GM12891 (cell line): ENCODE measurements at regions not wholly inside any gene's neighbourhood (a gene's known extent, or its start where the extent isn't known, plus 50 kb on each side); places are given as distances from the start of the nearest gene placed in this dataset.

Experiments used
- PAX5 ChIP-seq: IDR thresholded peaks from 2 replicates; pipeline ENCODE4 v1.6.1; 2011; ENCODE audit warnings: low read length, moderate library complexity, mild to moderate bottlenecking; ENCODE audit not compliant: insufficient read depth, severe bottlenecking
- POLR2A ChIP-seq: IDR thresholded peaks from 2 replicates; pipeline ENCODE4 v1.6.1; 2011; ENCODE audit warnings: low read depth, low read length, control low read depth
- POLR2AphosphoS5 ChIP-seq: IDR thresholded peaks from 2 replicates; pipeline ENCODE4 v1.6.1; 2011; ENCODE audit warnings: low read depth, low read length, control low read depth
- POU2F2 ChIP-seq: IDR thresholded peaks from 2 replicates; pipeline ENCODE4 v1.6.1; 2011; ENCODE audit warnings: low read depth, mild to moderate bottlenecking, control low read depth, low read length, moderate library complexity
- SPI1 ChIP-seq: IDR thresholded peaks from 2 replicates; pipeline ENCODE4 v1.6.1; 2011; ENCODE audit warnings: low read depth, low read length, control low read depth
- TAF1 ChIP-seq: IDR thresholded peaks from 2 replicates; pipeline ENCODE4 v1.6.1; 2011; ENCODE audit warnings: low read depth, low read length, control low read depth

- TF ChIP-seq POLR2A, result no peak
- TF ChIP-seq POLR2AphosphoS5, result no peak
- no peak for TF ChIP-seq TAF1
- TF ChIP-seq SPI1, result no peak
- TF ChIP-seq POU2F2, result no peak
- no peak for TF ChIP-seq PAX5
These were observed 320.3 kb downstream of the DMAC1 start for GRCh38 chr9:7479300-7479699.
